HEK293T (cell line): ENCODE measurements at regions not wholly inside any gene's neighbourhood (a gene's known extent, or its start where the extent isn't known, plus 50 kb on each side); places are given as distances from the start of the nearest gene placed in this dataset.
"Not testable (repeated sequence)": the region's sequence is repeated elsewhere in the genome, so short reads cannot be mapped to it uniquely, and the experiment has no call there.

Experiments
- CTCF ChIA-PET: fragments of 350-600 bp; formaldehyde crosslinking; extraction: SDS; loops from one replicate; lab custom pipeline; 2021; ENCODE audit warnings: antibody characterized with exemption, inconsistent platforms; lab: Yijun Ruan, JAX
- POLR2A ChIA-PET: fragments of 350-600 bp; formaldehyde crosslinking; extraction: SDS; loops from one replicate; lab custom pipeline; 2020; ENCODE audit warnings: antibody characterized with exemption, inconsistent platforms; lab: Yijun Ruan, JAX
- DNase-seq: peaks from one replicate; pipeline ENCODE4 v3.0.0; 2012; ENCODE audit warnings: mixed read lengths; ENCODE audit errors: extremely low spot score
- ELF4 ChIP-seq: fragments of 450-650 bp; IDR thresholded peaks from 2 replicates; pipeline ENCODE4 v1.6.1; 2017; ENCODE audit warnings: antibody characterized with exemption
- L3MBTL2 ChIP-seq: fragments of 450-650 bp; conservative IDR thresholded peaks from 2 replicates; pipeline ENCODE4 v1.6.1; 2016; ENCODE audit warnings: mild to moderate bottlenecking

DNA sequence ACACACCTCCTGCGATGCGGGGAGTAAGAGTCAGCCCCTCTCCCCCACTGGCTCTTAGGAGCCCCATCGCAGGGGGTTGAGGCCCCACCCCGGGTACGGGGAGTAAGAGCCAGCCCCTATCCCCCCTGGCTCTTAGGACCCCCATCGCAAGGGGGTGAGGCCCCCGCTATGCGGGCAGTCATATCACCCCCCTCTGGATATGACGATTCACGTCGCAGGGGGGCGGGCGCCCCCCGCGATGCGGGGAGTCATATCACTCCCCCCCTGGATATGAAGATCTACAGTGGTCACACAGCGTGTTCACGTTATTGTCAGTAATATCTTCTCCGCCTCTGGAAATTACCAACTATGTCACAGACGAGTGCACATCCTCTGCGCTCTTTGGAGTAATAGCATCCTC, 61.1 kb downstream of the DEFB131A start:
- CTCF ChIA-PET, DNase-seq, POLR2A ChIA-PET: not testable (repeated sequence)

- DNase-seq, CTCF ChIA-PET, POLR2A ChIA-PET: not testable (repeated sequence)
Observed at GRCh38 chr4:9506672-9507071, 62.5 kb downstream of the DEFB131A start.

DNA sequence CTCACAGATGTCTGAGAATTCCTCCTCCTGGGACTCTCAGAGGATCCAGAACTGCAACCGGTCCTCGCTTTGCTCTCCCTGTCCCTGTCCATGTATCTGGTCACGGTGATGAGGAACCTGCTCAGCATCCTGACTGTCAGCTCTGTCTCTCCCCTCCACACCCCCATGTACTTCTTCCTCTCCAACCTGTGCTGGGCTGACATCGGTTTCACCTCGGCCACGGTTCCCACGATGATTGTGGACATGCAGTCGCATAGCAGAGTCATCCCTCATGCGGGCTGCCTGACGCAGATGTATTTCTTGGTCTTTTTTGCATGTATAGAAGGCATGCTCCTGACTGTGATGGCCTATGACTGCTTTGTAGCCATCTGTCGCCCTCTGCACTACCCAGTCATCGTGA, 68.7 kb downstream of the DEFB131A start:
- POLR2A ChIA-PET, CTCF ChIA-PET, DNase-seq: not testable (repeated sequence)

DNA sequence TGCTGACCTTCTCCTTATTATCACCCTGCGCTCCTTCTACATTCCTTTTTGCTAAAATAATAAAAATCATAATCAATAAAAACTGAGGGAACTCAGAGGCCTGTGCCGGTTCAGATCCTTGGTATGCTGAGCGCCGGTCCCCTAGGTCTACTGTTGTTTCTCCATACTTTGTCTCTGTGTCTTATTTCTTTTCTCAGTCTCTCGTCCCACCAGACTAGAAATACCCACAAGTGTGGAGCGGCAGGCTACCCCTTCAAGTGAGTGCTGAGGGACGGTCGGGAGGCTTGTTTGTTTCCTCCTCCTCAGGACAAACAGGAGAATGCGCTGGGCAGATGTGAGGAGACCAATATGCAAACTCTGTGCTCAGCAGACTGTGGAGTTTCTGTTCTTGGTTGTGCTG, 75.4 kb downstream of the DEFB131A start:
- CTCF ChIA-PET, DNase-seq, POLR2A ChIA-PET: not testable (repeated sequence)

DNA sequence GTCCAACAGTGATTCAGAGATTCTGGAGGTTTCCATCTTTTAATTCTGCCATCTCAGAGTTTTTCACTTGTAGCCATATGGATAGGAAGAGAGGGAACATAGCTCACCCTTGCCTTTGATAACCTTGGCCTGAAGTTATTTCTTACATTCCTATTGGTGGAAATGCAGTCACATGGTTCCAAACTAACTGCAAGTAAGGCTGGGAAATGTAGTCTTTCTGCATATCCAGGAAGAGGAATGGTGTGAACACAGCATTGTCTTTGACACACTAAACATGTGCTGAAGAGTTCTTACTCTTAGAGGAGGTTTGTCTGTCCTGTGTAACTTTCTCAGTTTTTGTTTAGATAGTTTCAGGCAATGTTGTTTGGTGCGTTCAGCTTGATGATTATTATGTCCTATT, 78.7 kb downstream of the DEFB131A start:
- DNase-seq, POLR2A ChIA-PET, CTCF ChIA-PET: not testable (repeated sequence)

DNA sequence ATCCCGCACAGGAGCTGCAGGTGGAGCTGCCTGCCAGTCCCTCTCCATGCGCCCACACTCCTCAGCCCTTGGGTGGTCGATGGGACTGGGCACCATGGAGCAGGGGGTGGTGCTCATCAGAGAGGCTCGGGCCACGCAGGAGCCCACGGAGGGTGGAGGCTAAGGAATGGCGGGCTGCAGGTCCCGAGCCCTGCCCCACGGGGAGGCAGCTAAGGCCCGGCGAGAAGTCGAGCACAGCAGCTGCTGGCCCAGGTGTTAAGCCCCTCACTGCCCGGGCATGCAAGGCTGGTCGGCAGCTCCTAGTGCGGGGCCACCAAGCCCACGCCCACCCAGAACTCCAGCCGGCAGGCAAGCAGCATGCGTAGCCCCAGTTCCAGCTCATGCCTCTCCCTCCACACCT, 80.2 kb downstream of the DEFB131A start:
- DNase-seq, CTCF ChIA-PET, POLR2A ChIA-PET: not testable (repeated sequence)

GRCh38 chr4:9532134-9532862, 88.1 kb downstream of the DEFB131A start:
- TF ChIP-seq L3MBTL2 = 0 out of 2 replicates have a peak, but pooled peaks have one; percentile 26
- POLR2A ChIA-PET = not testable (repeated sequence)
- CTCF ChIA-PET = interaction anchor here (0.6 kb wide), 1 partner anchor 9 kb away, joined by 3 read pairs; no protein-coding TSS in a partner anchor
- peak; percentile 76 for DNase-seq

DNA sequence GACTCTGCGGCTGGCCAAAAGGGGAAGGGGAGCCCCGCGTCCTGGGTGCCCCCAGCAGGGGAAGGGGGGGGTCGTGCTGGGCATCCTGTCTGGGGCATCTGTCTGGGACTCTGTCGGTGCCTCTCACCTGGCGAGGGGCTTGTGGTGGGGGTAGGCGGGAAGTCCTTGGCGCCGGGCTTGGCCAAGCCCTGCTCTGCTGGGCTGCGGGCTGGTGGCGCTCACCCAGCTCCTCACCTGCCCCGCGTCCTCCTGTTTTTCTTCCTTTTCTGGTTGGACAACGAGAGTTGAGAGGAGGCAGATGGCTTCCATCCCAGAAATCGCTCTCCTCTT, 88.6 kb downstream of the DEFB131A start:
- DNase-seq, CTCF ChIA-PET, POLR2A ChIA-PET: not testable (repeated sequence)

GRCh38 chr4:9537101-9537500, 92.9 kb downstream of the DEFB131A start:
- DNase-seq, CTCF ChIA-PET, POLR2A ChIA-PET: not testable (repeated sequence)

GRCh38 chr4:9539939-9540520, 95.8 kb downstream of the DEFB131A start:
- POLR2A ChIA-PET, CTCF ChIA-PET, DNase-seq: not testable (repeated sequence)

DNA sequence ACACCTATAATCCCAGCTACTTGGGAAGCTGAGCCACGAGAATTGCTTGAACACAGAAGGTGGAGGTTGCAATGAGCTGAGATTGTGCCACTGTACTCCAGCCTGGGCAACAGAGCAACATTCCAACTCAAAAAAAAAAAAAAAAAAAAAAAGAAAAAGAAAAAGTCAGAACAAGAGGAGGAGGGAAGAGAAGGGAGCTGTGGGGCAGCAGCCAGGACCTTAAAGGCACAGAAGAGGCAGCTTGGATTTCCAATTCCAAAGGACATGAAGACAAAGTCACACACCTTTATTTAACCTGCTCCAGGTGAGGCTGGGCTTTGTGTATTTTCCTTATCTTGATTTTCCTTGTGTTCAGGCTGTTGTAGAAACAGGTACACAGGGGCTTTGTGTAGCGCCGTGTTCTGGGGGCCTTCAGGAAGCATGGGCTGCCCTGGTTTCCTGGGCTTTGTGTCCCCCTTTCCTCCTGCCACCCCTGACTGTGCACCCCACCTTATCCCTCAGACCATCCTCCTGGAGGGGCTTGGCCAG, 97.2 kb downstream of the DEFB131A start:
- DNase-seq, POLR2A ChIA-PET: not testable (repeated sequence)
- CTCF ChIA-PET = interaction anchor here (1.1 kb wide), 1 partner anchor 9 kb away, joined by 3 read pairs; no protein-coding TSS in a partner anchor

DNA sequence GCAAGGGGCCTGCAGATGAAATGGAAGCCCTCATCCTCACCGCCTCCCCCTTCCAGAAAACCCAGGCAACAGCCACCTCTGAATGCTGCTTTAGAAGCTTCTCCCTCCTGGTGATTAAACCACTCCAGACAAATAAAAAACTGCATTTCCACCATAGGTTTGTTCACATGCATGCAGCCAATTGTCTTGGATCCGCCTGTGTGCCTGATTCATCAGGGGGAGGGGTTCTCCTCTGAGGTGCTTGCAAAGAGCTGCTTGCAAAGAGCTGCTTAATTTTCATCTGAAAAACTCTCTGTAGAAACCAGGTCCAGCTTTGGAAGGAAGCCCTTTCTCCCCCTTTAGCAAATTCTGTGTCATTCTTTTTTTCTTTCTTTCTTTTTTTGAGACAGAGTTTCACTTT, 100.6 kb downstream of the DEFB131A start:
- POLR2A ChIA-PET, DNase-seq, CTCF ChIA-PET: not testable (repeated sequence)

DNA sequence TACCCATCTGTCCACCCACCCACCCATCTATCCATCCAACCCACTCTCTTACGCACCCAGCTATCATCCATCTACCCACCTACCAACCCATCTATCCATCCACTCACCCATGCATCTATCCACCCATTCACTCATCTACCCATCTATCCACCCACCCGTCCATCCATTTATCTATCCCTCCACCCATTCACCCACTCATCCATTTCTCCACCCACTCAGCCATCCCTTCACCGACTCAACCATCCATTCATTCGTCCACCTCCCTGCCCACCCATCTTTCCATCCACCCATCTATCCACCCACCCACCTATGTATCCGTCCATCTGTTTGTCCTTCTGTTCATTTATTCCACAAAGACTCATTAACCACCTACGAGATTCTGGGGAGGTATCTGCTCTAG, 103.3 kb downstream of the DEFB131A start:
- POLR2A ChIA-PET, DNase-seq, CTCF ChIA-PET: not testable (repeated sequence)

DNA sequence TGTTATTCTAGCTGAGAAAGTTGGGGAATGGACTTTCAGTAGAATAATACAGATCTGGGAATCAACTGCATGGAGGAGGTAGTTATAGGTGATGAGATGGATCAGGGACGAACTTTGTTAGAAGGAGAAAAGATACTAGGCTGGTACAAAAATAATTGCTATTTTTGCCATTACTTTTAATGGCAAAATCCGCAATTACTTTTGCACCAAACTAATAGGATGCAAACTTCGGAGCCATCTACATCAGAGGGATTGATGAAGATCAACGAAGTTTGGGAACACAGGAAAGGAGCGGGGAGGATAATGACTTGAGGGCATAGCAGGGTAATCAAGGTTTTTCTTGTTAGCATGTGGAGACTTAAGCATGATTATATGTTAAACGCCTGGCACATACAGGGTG, 111.9 kb downstream of the DEFB131A start:
- peak; percentile 59; the same call in 1 of the 2 replicates for TF ChIP-seq ELF4

DNA sequence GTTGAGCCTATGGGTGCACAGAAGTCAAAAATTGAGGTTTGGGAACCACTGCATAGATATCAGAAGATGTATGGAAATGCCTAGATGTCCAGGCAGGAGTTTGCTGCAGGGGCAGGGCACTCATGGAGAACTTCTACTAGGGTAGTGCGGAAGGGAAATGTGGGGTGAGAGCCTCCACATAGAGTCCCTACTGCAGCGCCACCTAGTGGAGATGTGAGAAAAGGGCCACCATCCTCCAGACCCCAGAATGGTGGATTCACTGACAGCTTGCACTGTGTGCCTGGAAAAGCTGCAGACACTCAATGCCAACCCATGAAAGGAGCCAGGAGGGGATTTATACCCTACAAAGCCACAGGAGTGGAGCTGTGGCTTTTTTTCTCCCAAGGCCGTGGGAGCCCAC, 133.7 kb downstream of the DEFB131A start:
- DNase-seq, POLR2A ChIA-PET, CTCF ChIA-PET: not testable (repeated sequence)

More for the DNA sequence above, 111.9 kb downstream of the DEFB131A start:
- POLR2A ChIA-PET, CTCF ChIA-PET, DNase-seq: not testable (repeated sequence)

DNA sequence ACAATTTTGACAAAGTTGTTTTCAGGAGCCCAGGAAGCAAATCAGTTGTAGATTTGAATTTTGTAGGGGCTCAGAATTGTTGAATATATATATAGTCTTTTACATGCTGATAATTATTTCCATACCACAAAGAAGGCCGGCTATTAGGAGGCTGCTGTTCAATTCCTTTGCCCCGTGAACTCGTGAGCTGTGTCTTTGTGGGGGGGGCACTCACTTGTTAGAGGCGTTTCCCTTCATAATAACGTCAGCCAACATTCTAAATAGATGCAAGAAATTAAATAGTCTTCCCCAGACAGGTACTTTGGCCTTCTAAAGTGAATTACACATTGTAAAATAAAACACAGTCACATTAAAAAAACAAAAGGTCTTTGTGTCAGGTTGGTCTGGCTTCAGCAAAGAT, 138.7 kb downstream of the DEFB131A start:
- DNase-seq, CTCF ChIA-PET, POLR2A ChIA-PET: not testable (repeated sequence)
